ENCODE measurements at regions not wholly inside any gene's neighbourhood (a gene's known extent, or its start where the extent isn't known, plus 50 kb on each side); places are given as distances from the start of the nearest gene placed in this dataset.

DNA sequence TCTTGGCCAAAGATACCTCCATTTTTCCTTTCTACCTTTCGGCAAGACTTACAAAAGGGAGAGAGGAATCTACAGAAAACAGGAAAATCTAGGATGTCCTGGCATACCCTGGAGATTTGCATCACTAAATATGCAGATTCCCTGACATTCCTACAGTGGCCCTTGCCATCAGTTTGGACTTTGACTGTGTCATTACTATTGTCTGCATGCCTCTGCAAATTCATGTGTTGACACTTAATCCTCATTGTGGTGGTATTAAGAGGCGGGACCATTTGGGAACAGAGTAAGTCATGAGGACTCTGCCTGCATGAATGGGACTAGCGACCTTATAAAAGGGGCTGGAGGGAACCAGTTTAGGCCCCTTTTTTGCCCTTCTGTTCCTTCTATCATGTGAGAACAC lies 50.5 kb upstream of the DTNBP1 start:
- in situ Hi-C loops (cut with HindIII; ENCODE audit: low sequenced_read_pairs): no loop called here
- TF ChIP-seq, protein P1, sequence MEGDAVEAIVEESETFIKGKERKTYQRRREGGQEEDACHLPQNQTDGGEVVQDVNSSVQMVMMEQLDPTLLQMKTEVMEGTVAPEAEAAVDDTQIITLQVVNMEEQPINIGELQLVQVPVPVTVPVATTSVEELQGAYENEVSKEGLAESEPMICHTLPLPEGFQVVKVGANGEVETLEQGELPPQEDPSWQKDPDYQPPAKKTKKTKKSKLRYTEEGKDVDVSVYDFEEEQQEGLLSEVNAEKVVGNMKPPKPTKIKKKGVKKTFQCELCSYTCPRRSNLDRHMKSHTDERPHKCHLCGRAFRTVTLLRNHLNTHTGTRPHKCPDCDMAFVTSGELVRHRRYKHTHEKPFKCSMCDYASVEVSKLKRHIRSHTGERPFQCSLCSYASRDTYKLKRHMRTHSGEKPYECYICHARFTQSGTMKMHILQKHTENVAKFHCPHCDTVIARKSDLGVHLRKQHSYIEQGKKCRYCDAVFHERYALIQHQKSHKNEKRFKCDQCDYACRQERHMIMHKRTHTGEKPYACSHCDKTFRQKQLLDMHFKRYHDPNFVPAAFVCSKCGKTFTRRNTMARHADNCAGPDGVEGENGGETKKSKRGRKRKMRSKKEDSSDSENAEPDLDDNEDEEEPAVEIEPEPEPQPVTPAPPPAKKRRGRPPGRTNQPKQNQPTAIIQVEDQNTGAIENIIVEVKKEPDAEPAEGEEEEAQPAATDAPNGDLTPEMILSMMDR (IDR thresholded peaks at IDR 0.05; ENCODE audit: low read depth, low read length): no peak
- H3K4me3 ChIP-seq (ENCODE audit: low read depth, low read length): no peak overlapping the region
- DNase-seq (ENCODE audit: low read depth, low spot score): no peak

DNA sequence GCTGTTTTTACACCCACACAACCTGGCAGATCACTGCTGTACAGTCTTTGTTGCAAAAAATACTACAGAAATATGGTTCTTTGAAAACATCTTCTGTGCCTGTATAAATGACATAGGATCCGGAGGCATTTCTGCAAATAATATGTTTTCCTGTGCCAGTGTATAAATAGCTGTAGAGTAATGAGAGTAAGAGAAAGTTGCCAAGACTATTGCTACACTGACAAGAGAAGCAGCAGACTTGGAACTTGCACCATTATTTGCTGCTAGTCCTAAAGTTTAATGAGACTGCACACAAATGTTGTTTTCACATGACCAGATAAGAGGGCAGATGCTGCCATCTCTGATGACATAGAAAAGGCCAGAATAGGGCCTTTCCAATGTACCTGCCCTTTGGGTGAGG lies 50.0 kb upstream of the DTNBP1 start:
- TF ChIP-seq, protein P1 (IDR thresholded peaks at IDR 0.05; ENCODE audit: low read depth, low read length): no peak
- no peak overlapping the region for H3K4me3 ChIP-seq (ENCODE audit: low read depth, low read length)
- no peak for DNase-seq (ENCODE audit: low read depth, low spot score)
- in situ Hi-C loops (cut with HindIII; ENCODE audit: low sequenced_read_pairs): no loop called here

Measured in astrocyte of the spinal cord (primary cell).